ENCODE measurements at regions not wholly inside any gene's neighbourhood (a gene's known extent, or its start where the extent isn't known, plus 50 kb on each side); places are given as distances from the start of the nearest gene placed in this dataset.

- no peak overlapping the region for H2AFZ ChIP-seq (ENCODE audit: low read length)
- ATAC-seq = no peak
- H3K79me2 ChIP-seq (ENCODE audit: low read length) = no peaks in the 10 kb centered on the region
- no peak overlapping the region for H3K4me2 ChIP-seq (ENCODE audit: low read length)
- TF ChIP-seq EZH2phosphoT487 (IDR thresholded peaks at IDR 0.05; ENCODE audit: borderline replicate concordance, low read length) (no peak), EZH2 (IDR thresholded peaks at IDR 0.05; ENCODE audit: low read length, unreplicated experiment) (no peak)
- TF ChIP-seq, protein P1, sequence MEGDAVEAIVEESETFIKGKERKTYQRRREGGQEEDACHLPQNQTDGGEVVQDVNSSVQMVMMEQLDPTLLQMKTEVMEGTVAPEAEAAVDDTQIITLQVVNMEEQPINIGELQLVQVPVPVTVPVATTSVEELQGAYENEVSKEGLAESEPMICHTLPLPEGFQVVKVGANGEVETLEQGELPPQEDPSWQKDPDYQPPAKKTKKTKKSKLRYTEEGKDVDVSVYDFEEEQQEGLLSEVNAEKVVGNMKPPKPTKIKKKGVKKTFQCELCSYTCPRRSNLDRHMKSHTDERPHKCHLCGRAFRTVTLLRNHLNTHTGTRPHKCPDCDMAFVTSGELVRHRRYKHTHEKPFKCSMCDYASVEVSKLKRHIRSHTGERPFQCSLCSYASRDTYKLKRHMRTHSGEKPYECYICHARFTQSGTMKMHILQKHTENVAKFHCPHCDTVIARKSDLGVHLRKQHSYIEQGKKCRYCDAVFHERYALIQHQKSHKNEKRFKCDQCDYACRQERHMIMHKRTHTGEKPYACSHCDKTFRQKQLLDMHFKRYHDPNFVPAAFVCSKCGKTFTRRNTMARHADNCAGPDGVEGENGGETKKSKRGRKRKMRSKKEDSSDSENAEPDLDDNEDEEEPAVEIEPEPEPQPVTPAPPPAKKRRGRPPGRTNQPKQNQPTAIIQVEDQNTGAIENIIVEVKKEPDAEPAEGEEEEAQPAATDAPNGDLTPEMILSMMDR (conservative IDR thresholded peaks at IDR 0.05; ENCODE audit: low read depth, low read length) = no peak
- H3K9me3 ChIP-seq (ENCODE audit: low read length) = no peaks in the 10 kb centered on the region; the same call in 1 of the 2 replicates
- no peaks in the 10 kb centered on the region for H3K9me2 ChIP-seq (replicated peaks; ENCODE audit: low read length)
- intact Hi-C loops (cut with micrococcal nuclease) = no loop called here
- H3K4me3 ChIP-seq (ENCODE audit: low read length) = no peak overlapping the region
- POLR2A ChIA-PET (ENCODE audit: unreplicated experiment) = no interaction called here
- H3K4me1 ChIP-seq (ENCODE audit: insufficient read depth, low read length) = peaks cover 13% of the 10 kb centered on the region
- CTCF ChIA-PET = no interaction called here
- H3F3A ChIP-seq (ENCODE audit: low read length, unreplicated experiment) = no peaks in the 10 kb centered on the region
- no peaks in the 10 kb centered on the region for H3K27me3 ChIP-seq (ENCODE audit: low read length)
- BruUV-seq (replicated peaks) = no TSS peak
- H4K20me1 ChIP-seq (ENCODE audit: low read length) = no peaks in the 10 kb centered on the region
- H3K9ac ChIP-seq (ENCODE audit: low read length) = no peak overlapping the region
- H3K36me3 ChIP-seq (ENCODE audit: low read depth, low read length) = no peaks in the 10 kb centered on the region
- no peak for DNase-seq
- 0 out of 2 replicates have a peak overlapping the region, but pooled peaks have one; percentile 9 for H3K27ac ChIP-seq (ENCODE audit: low read length)
Measured at GRCh38 chr5:143932584-143932983, 120.6 kb downstream of the HMHB1 start.

DNA sequence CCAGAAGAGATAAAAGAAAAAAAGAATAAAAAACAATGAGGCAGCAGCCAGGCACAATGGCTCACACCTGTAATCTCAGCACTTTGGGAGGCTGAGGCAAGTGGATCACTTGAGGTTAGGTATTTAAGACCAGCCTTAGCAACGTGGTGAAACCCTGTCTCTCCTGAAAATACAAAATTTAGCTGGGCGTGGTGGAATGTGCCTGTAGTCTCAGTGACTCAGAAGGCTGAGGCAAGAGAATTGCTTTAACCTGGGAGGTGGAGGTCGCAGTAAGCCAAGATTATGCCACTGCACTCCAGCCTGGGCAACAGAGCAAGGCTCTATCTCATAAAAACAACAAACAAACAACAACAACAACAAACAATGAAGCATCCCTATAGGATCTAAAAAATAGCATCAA, 121.5 kb downstream of the HMHB1 start:
- ATAC-seq = peak; percentile 64
- 0 out of 2 replicates have a peak overlapping the region, but pooled peaks have one; percentile 9 for H3K27ac ChIP-seq (ENCODE audit: low read length)
- no peaks in the 10 kb centered on the region for H3K27me3 ChIP-seq (ENCODE audit: low read length)
- no peaks in the 10 kb centered on the region; the same call in 1 of the 2 replicates for H3K9me3 ChIP-seq (ENCODE audit: low read length)
- peaks cover 13% of the 10 kb centered on the region for H3K4me1 ChIP-seq (ENCODE audit: insufficient read depth, low read length)
- intact Hi-C loops (cut with micrococcal nuclease) = no loop called here
- no peaks in the 10 kb centered on the region for H3F3A ChIP-seq (ENCODE audit: low read length, unreplicated experiment)
- TF ChIP-seq EZH2phosphoT487 (IDR thresholded peaks at IDR 0.05; ENCODE audit: borderline replicate concordance, low read length) (no peak), EZH2 (IDR thresholded peaks at IDR 0.05; ENCODE audit: low read length, unreplicated experiment) (no peak)
- TF ChIP-seq, protein P1 (conservative IDR thresholded peaks at IDR 0.05; ENCODE audit: low read depth, low read length) = no peak
- H3K9ac ChIP-seq (ENCODE audit: low read length) = no peak overlapping the region
- no peaks in the 10 kb centered on the region for H3K36me3 ChIP-seq (ENCODE audit: low read depth, low read length)
- CTCF ChIA-PET = interaction anchor here (0.6 kb wide), 1 partner anchor 44 kb away, joined by 3 read pairs; no protein-coding TSS in a partner anchor
- DNase-seq = peak; percentile 63
- no peak overlapping the region for H3K4me2 ChIP-seq (ENCODE audit: low read length)
- BruUV-seq (replicated peaks) = no TSS peak
- no peak overlapping the region for H3K4me3 ChIP-seq (ENCODE audit: low read length)
- no peaks in the 10 kb centered on the region for H3K79me2 ChIP-seq (ENCODE audit: low read length)
- no peaks in the 10 kb centered on the region for H4K20me1 ChIP-seq (ENCODE audit: low read length)
- POLR2A ChIA-PET (ENCODE audit: unreplicated experiment) = no interaction called here
- H2AFZ ChIP-seq (ENCODE audit: low read length) = no peak overlapping the region
- H3K9me2 ChIP-seq (replicated peaks; ENCODE audit: low read length) = no peaks in the 10 kb centered on the region

DNA sequence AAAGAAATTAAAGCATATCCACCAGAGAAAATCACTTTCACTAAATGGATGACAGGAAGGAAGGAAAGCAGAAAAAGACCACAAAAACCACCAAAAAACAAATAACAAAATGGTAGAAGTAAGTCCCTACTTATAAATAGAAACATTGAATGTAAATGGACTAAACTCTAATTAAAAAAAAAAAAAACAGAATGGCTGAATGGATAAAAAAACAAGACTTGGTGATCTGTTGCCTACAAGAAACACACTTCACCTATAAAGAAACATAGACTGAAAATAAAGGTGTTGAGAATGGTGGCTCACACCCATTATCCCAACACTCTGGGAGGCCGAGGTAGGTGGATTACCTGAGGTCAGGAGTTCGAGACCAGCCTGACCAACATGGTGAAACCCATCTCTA, 122.9 kb downstream of the HMHB1 start:
- ATAC-seq (no peak), DNase-seq (no peak)
- H3F3A ChIP-seq (ENCODE audit: low read length, unreplicated experiment) = no peaks in the 10 kb centered on the region
- POLR2A ChIA-PET (ENCODE audit: unreplicated experiment) = no interaction called here
- H3K4me1 ChIP-seq (ENCODE audit: insufficient read depth, low read length) = peaks cover 13% of the 10 kb centered on the region
- TF ChIP-seq EZH2 (IDR thresholded peaks at IDR 0.05; ENCODE audit: low read length, unreplicated experiment) = no peak
- H3K4me3 ChIP-seq (ENCODE audit: low read length) = no peak overlapping the region
- no peaks in the 10 kb centered on the region for H4K20me1 ChIP-seq (ENCODE audit: low read length)
- H3K9me2 ChIP-seq (replicated peaks; ENCODE audit: low read length) = no peaks in the 10 kb centered on the region
- intact Hi-C loops (cut with micrococcal nuclease) = no loop called here
- no peak overlapping the region for H3K4me2 ChIP-seq (ENCODE audit: low read length)
- no peak overlapping the region for H3K27ac ChIP-seq (ENCODE audit: low read length)
- H3K27me3 ChIP-seq (ENCODE audit: low read length) = no peaks in the 10 kb centered on the region
- CTCF ChIA-PET = no interaction called here
- no peaks in the 10 kb centered on the region for H3K36me3 ChIP-seq (ENCODE audit: low read depth, low read length)
- H2AFZ ChIP-seq (ENCODE audit: low read length) = no peak overlapping the region
- H3K9me3 ChIP-seq (ENCODE audit: low read length) = peaks cover 3% of the 10 kb centered on the region; the same call in 1 of the 2 replicates
- BruUV-seq (replicated peaks) = no TSS peak
- H3K79me2 ChIP-seq (ENCODE audit: low read length) = no peaks in the 10 kb centered on the region
- H3K9ac ChIP-seq (ENCODE audit: low read length) = no peak overlapping the region

Measured in PC-3 (cell line).